LNCaP clone FGC (cell line): ENCODE measurements at regions not wholly inside any gene's neighbourhood (a gene's known extent, or its start where the extent isn't known, plus 50 kb on each side); places are given as distances from the start of the nearest gene placed in this dataset.

ENCODE experiments used
- DNase-seq: peaks from one replicate; pipeline ENCODE4 v3.0.0-alpha.2; 2011; ENCODE audit warnings: low read depth
- H3K4me3 ChIP-seq: 2 replicates; pipeline ENCODE4 v1.5.1; 2011; ENCODE audit warnings: mild to moderate bottlenecking, low read depth, low read length, control low read depth
- CTCF ChIP-seq: IDR thresholded peaks from 2 replicates; pipeline ENCODE4 v1.5.1; 2012; ENCODE audit warnings: mild to moderate bottlenecking; ENCODE audit not compliant: control insufficient read depth, insufficient read depth; ENCODE audit errors: extremely low read depth

DNA sequence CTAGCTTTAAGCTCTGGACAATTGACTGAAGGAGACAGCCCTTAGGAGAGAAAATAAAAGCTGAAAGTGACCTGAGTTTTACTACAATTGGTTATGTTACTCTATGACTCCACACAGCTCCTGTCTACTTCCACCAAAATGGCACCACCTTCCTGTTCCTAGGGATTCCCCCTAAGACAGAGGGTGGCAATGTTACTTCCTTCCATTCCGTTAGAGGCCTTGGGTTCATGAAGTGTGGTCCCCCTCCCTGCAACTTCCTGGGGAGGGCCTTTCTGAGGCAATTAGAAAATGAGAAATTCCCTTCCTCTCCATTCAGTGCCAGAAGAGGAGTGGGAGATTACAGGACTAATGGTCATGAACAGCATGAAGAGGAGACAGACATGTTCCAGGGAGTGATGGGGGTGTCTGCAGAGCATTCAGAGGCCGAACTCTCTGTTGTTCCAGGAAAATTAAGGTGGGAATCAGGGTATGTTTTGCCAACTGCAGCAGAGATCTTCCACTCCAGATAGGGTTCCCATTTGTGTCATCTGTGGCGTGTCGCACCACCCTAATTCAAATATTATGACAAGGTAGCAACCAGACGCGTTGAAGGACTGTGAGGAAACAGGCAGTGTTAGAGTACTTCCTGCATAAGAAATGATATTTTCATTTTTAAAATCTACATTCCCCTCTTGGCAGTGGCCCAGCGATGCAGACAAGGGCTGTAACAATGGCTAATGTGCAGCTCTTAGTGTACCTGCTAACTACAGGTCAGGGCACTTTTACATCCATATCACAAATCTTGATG lies 53.1 kb upstream of the TRIM67 start:
- TF ChIP-seq CTCF, result no peak
- H3K4me3 ChIP-seq, result no peak overlapping the region
- no peak for DNase-seq

DNA sequence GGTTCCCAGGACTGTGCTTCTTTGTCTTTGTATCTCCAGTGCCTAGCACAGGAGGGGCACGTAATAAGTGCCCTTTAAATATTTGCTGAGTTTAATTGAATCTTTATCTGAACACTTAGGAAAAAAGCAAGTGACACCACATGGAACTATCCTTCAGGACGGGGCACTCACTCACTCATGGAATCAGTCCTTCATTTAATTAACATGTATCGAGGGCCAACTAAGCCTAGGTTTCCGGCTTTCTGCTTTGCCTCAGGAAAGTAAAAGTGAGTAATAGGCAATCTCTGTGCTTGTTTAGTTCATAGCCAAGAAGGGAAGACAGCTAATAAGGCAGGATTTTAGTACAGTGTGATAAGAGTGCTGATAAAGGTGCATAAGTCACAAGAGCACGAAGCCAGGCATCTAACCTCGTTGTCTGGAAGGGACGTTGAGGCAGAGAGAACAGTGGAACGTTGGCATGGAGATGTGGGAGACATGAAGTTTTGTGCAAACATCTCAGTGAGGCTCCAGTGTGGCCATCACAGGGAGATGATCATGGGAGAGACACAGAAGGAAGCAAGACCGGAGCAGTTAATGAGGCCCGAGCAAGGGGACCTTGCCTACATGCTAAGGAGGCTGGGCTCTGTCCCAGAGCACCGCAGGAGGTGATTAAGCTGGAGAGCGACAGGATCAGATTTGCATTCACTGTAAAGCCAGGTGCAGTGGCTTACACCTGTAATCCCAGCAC lies 54.1 kb upstream of the TRIM67 start:
- DNase-seq, result no peak
- H3K4me3 ChIP-seq, result no peak overlapping the region
- TF ChIP-seq CTCF, result no peak

GRCh38 chr1:231107151-231107550 lies 54.7 kb upstream of the TRIM67 start:
- no peak for TF ChIP-seq CTCF
- no peak for DNase-seq
- H3K4me3 ChIP-seq, result no peak overlapping the region

- no peak for DNase-seq
- TF ChIP-seq CTCF, result no peak
- H3K4me3 ChIP-seq, result no peak overlapping the region
Observed at GRCh38 chr1:231106347-231106746, 55.5 kb upstream of the TRIM67 start.

GRCh38 chr1:231104917-231105316 lies 56.9 kb upstream of the TRIM67 start:
- no peak overlapping the region for H3K4me3 ChIP-seq
- no peak for TF ChIP-seq CTCF

DNA sequence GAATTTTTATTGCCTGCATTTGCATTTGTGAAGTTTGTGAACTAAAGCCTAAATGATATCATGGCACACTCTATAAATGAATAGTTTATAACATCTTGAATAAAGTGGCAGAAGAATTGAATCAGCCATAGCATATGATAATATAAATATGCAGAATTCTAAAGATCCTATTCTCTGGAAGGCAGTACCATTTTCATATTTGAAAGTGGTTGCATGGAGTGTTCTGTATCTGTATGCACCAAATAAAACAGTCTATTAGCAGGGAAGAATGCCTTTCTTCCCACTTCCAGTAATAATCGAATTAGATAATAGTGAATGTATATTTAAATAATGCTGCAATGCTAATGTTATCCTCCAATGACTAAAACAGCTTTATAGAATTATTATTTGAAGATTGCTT lies 57.9 kb upstream of the TRIM67 start:
- no peak for DNase-seq
- H3K4me3 ChIP-seq, result no peak overlapping the region
- TF ChIP-seq CTCF, result no peak

More at GRCh38 chr1:231104917-231105316, 56.9 kb upstream of the TRIM67 start:
- no peak for DNase-seq
